Immature natural killer cell (primary cell): ENCODE measurements at regions not wholly inside any gene's neighbourhood (a gene's known extent, or its start where the extent isn't known, plus 50 kb on each side); places are given as distances from the start of the nearest gene placed in this dataset.
"Not testable (repeated sequence)": the region's sequence is repeated elsewhere in the genome, so short reads cannot be mapped to it uniquely, and the experiment has no call there.

Experiments used
- DNase-seq, 3 donors: peaks; one replicate each; pipeline ENCODE4 v3.0.0; 2022; ENCODE audit warnings: mixed read lengths in 1 of 3
- H3K27ac Mint-ChIP-seq, 6 donors: one replicate each; pipeline ENCODE4 v1.8.0; 2020; ENCODE audit warnings: mixed read lengths in 6 of 6, mild to moderate bottlenecking in 5 of 6, inconsistent platforms in 4 of 6, moderate library complexity in 3 of 6
- H3K27me3 Mint-ChIP-seq, 3 donors: one replicate each; pipeline ENCODE4 v1.8.0; 2020 to 2021; ENCODE audit warnings: low read depth in 3 of 3, mild to moderate bottlenecking in 3 of 3, mixed read lengths in 3 of 3, moderate library complexity in 3 of 3, inconsistent platforms in 1 of 3
- H3K36me3 Mint-ChIP-seq, 3 donors: one replicate each; pipeline ENCODE4 v1.8.0; 2020; ENCODE audit warnings: mixed read lengths in 3 of 3, inconsistent platforms in 2 of 3, mild to moderate bottlenecking in 2 of 3
- H3K4me1 Mint-ChIP-seq, 2 donors: one replicate each; pipeline ENCODE4 v1.8.0; 2020; ENCODE audit warnings: inconsistent platforms in 2 of 2, mild to moderate bottlenecking in 2 of 2, mixed read lengths in 2 of 2, moderate library complexity in 1 of 2
- H3K4me3 Mint-ChIP-seq, 5 donors: one replicate each; pipeline ENCODE4 v1.8.0; 2020; ENCODE audit warnings: mild to moderate bottlenecking in 5 of 5, mixed read lengths in 5 of 5, inconsistent platforms in 3 of 5, moderate library complexity in 3 of 5
- H3K9me3 Mint-ChIP-seq, 6 donors: one replicate each; pipeline ENCODE4 v1.8.0; 2020; ENCODE audit warnings: mild to moderate bottlenecking in 6 of 6, mixed read lengths in 6 of 6, inconsistent platforms in 4 of 6, moderate library complexity in 3 of 6

- Mint-ChIP-seq H3K27ac (no peak overlapping the region), H3K27me3 (no peaks in the 10 kb centered on the region), H3K9me3 (peaks cover 6 to 19% (median 10%) of the 10 kb centered on the region in 6 donors), H3K36me3 (no peaks in the 10 kb centered on the region), H3K4me3 (no peak overlapping the region), H3K4me1 (no peaks in the 10 kb centered on the region)
- no peak for DNase-seq
These were observed 472.3 kb downstream of the LRRC70 start for GRCh38 chr5:63050916-63051315.

- Mint-ChIP-seq H3K4me1 (no peaks in the 10 kb centered on the region), H3K27me3 (no peaks in the 10 kb centered on the region), H3K36me3 (peaks cover 0 to 4% (median 0%) of the 10 kb centered on the region in 3 donors), H3K27ac (no peak overlapping the region), H3K4me3 (no peak overlapping the region), H3K9me3 (peaks cover 5 to 17% (median 10%) of the 10 kb centered on the region in 6 donors)
- no peak for DNase-seq
These were observed 471.3 kb downstream of the LRRC70 start for GRCh38 chr5:63049935-63050334.

DNA sequence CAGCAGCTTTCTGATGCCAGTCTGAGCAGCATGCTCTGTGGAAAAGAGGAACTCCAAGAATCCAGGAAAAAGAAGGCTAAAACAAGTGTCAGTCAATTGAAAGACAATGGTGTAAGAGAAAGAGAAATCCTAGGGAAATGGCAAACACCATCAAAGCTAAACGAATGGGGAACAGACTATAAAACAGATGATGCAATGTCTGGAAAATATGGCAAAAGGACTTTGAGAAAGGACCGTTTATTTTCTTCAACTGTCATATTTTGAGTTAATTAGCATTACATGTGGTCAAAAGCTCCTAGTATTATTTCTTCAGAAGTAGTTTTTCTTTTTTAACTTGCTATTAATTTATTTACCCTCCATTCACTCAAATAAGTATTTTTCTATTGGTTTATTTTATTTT lies 465.2 kb downstream of the LRRC70 start:
- Mint-ChIP-seq H3K27ac (no peak overlapping the region), H3K27me3 (no peaks in the 10 kb centered on the region), H3K9me3 (peaks cover 0 to 24% (median 5%) of the 10 kb centered on the region in 6 donors), H3K4me3 (no peak overlapping the region), H3K36me3 (peaks cover 0 to 4% (median 0%) of the 10 kb centered on the region in 3 donors), H3K4me1 (no peaks in the 10 kb centered on the region)
- no peak for DNase-seq

- Mint-ChIP-seq H3K27ac (no peak overlapping the region), H3K4me1 (peaks cover 0 to 1% of the 10 kb centered on the region in 2 donors), H3K4me3 (no peak overlapping the region), H3K27me3 (peaks cover 0 to 7% (median 0%) of the 10 kb centered on the region in 3 donors), H3K9me3 (peaks cover 17 to 43% (median 33%) of the 10 kb centered on the region in 6 donors), H3K36me3 (no peaks in the 10 kb centered on the region)
- no peak for DNase-seq
These were observed 453.7 kb downstream of the LRRC70 start for GRCh38 chr5:63032343-63032742.

GRCh38 chr5:63029891-63030290 lies 451.3 kb downstream of the LRRC70 start:
- H3K27ac Mint-ChIP-seq, result no peak overlapping the region
- peaks cover 0 to 1% of the 10 kb centered on the region in 2 donors for H3K4me1 Mint-ChIP-seq
- H3K9me3 Mint-ChIP-seq, result peaks cover 17 to 43% (median 31%) of the 10 kb centered on the region in 6 donors
- DNase-seq, result no peak
- H3K27me3 Mint-ChIP-seq, result peaks cover 0 to 3% (median 0%) of the 10 kb centered on the region in 3 donors
- no peak overlapping the region for H3K4me3 Mint-ChIP-seq
- H3K36me3 Mint-ChIP-seq, result no peaks in the 10 kb centered on the region

DNA sequence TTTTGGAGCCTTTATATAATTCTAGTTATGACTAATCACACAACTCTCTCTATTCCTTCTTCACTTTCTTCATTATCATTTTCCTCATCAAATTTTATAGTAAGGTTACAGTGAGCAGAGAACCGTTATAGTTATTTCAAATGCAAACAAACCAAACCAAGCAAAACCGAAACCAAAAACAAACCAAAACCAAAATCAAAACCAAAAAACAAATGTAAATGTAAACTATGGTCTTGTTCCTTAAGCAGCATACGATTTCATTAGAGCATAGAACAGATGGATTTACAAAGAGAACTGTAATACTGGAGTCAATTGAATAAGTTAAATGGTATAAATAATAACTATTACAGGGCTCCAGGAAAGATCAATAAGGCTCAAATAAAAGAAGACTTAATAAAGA lies 447.1 kb downstream of the LRRC70 start:
- Mint-ChIP-seq H3K9me3 (peaks cover 2 to 15% (median 8%) of the 10 kb centered on the region in 6 donors), H3K4me3 (peak overlapping the region in 2 of 5 donors; percentile 25 to 71), H3K27ac (no peak overlapping the region), H3K27me3 (peaks cover 0 to 2% (median 0%) of the 10 kb centered on the region in 3 donors), H3K4me1 (peaks cover 0 to 1% of the 10 kb centered on the region in 2 donors), H3K36me3 (peaks cover 0 to 3% (median 0%) of the 10 kb centered on the region in 3 donors)
- no peak for DNase-seq

DNA sequence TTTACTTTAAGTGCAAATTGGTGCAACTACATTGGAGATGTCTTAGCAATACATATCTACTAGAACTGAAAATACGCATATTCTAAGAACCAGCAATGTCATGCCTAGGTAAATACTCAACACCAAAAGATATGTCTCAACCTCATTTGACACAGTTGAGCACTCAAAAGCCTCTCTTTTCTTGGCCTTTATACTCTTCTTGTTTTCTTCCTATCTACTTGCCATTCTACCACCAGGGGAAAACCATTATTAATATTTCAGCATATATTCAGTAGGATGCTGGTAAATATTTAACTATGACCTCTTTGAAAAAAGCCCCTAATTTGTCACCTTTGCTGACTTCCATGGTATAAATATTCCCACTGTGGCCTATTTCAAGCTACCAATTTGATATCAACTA lies 443.8 kb downstream of the LRRC70 start:
- H3K27me3 Mint-ChIP-seq, result peaks cover 0 to 2% (median 0%) of the 10 kb centered on the region in 3 donors
- peaks cover 2 to 27% (median 10%) of the 10 kb centered on the region in 6 donors for H3K9me3 Mint-ChIP-seq
- no peak overlapping the region for H3K4me3 Mint-ChIP-seq
- no peak for DNase-seq
- H3K36me3 Mint-ChIP-seq, result peaks cover 0 to 3% (median 0%) of the 10 kb centered on the region in 3 donors
- H3K4me1 Mint-ChIP-seq, result no peaks in the 10 kb centered on the region
- no peak overlapping the region for H3K27ac Mint-ChIP-seq

DNA sequence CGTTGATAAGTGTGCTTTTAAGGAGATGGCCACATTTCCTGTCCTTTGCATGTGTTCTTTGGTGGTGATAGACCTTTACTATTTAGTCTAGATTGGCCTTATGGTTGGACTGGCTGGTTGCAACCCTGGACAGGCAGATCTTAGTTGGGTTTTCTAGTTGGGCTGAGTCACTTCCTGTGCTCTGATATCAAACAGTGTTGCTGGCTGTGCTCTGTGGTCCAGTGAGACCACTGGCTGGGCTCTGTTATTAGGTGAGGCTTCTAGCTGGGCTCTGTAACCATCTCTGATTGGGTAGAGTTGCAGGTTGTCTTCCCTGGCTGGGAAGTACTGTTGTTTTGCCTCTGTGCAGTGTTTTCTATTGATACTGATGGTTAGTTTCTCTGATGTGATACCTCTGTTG lies 432.5 kb downstream of the LRRC70 start:
- Mint-ChIP-seq H3K36me3 (no peaks in the 10 kb centered on the region), H3K4me3 (no peak overlapping the region), H3K27me3 (peaks cover 0 to 8% (median 1%) of the 10 kb centered on the region in 3 donors), H3K27ac (no peak overlapping the region), H3K9me3 (peaks cover 8 to 39% (median 25%) of the 10 kb centered on the region in 6 donors), H3K4me1 (no peaks in the 10 kb centered on the region)
- DNase-seq, result no peak

GRCh38 chr5:63008195-63008594 lies 429.6 kb downstream of the LRRC70 start:
- no peaks in the 10 kb centered on the region for H3K36me3 Mint-ChIP-seq
- H3K4me1 Mint-ChIP-seq, result no peaks in the 10 kb centered on the region
- H3K27ac Mint-ChIP-seq, result no peak overlapping the region
- H3K4me3 Mint-ChIP-seq, result no peak overlapping the region
- H3K27me3 Mint-ChIP-seq, result peaks cover 0 to 8% (median 1%) of the 10 kb centered on the region in 3 donors
- peaks cover 8 to 42% (median 26%) of the 10 kb centered on the region in 6 donors for H3K9me3 Mint-ChIP-seq
- DNase-seq, result no peak

DNA sequence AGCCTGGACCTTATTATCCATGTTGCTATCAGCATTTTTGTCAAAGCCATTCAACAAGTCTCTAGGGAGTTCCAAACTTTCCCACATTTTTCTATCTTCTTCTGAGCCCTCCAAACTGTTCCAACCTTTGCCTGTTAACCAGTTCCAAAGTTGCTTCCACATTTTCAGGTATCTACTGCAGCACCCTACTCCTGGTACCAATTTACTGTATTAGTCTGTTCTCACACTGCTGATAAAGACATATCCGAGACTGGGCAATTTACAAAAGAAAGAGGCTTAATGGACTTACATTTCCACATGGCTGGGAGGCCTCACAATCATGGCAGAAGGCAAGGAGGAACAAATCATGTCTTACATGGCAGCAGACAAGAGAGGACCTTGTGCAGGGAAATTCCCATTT lies 416.2 kb downstream of the LRRC70 start:
- H3K4me1 Mint-ChIP-seq, H3K27me3 Mint-ChIP-seq: not testable (repeated sequence)
- H3K9me3 Mint-ChIP-seq, result peaks cover 8 to 52% (median 22%) of the 10 kb centered on the region in 6 donors

GRCh38 chr5:62985749-62986148 lies 407.1 kb downstream of the LRRC70 start:
- H3K4me1 Mint-ChIP-seq, result no peaks in the 10 kb centered on the region
- no peak overlapping the region for H3K4me3 Mint-ChIP-seq
- H3K36me3 Mint-ChIP-seq, result no peaks in the 10 kb centered on the region
- no peak overlapping the region for H3K27ac Mint-ChIP-seq
- H3K9me3 Mint-ChIP-seq, result peaks cover 9 to 44% (median 22%) of the 10 kb centered on the region in 6 donors
- peaks cover 0 to 4% (median 0%) of the 10 kb centered on the region in 3 donors for H3K27me3 Mint-ChIP-seq
- DNase-seq, result no peak

More for the DNA sequence above, 416.2 kb downstream of the LRRC70 start:
- H3K4me3 Mint-ChIP-seq, H3K27ac Mint-ChIP-seq, DNase-seq, H3K36me3 Mint-ChIP-seq: not testable (repeated sequence)

DNA sequence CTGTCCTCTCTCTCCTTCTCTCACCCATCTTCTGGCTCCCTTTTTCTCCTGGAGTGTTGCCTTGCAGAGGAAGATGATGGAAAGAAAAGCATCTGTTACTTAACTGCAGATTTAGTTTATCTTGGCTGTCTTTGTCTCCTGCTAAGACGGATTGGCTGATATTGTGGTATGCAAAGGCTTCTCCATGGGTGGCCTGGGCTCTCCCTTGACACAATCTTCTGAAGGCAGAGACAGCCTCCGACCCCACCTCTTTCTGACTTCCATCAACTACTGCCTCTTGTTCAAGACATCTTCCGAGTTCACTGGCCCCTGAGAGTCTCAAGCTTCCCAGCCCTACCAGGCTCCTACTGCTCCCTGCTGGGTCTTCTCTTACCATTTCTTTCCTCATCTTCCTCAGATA lies 403.7 kb downstream of the LRRC70 start:
- no peak overlapping the region for H3K4me3 Mint-ChIP-seq

GRCh38 chr5:62980884-62981283 lies 402.3 kb downstream of the LRRC70 start:
- no peaks in the 10 kb centered on the region for H3K4me1 Mint-ChIP-seq
- DNase-seq, result no peak
- H3K4me3 Mint-ChIP-seq, result no peak overlapping the region
- H3K9me3 Mint-ChIP-seq, result peaks cover 0 to 24% (median 7%) of the 10 kb centered on the region in 6 donors
- H3K27ac Mint-ChIP-seq, result no peak overlapping the region
- no peaks in the 10 kb centered on the region for H3K36me3 Mint-ChIP-seq
- no peaks in the 10 kb centered on the region for H3K27me3 Mint-ChIP-seq

More for the DNA sequence above, 403.7 kb downstream of the LRRC70 start:
- Mint-ChIP-seq H3K27ac (no peak overlapping the region), H3K36me3 (no peaks in the 10 kb centered on the region), H3K27me3 (peaks cover 0 to 4% (median 0%) of the 10 kb centered on the region in 3 donors), H3K9me3 (peaks cover 5 to 32% (median 18%) of the 10 kb centered on the region in 6 donors), H3K4me1 (no peaks in the 10 kb centered on the region)
- DNase-seq, result no peak

DNA sequence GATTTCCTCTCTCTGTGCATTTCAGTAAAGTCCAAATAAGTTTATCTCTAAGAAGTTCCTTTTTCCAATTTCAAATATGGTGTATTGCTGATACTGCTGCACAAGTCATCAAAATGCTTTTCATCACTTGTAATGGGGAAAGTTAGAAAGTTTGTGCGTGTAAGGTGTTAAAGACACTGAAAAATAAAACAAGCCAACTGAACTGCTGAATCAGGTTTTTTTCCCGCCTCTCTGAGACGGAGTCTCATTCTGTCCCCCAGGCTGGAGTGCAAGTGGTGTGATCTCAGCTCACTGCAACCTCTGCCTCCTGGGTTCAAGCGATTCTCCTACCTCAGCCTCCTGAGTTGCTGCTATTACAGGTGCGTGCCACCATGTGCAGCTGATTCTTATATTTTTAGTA lies 400.9 kb downstream of the LRRC70 start:
- H3K27me3 Mint-ChIP-seq, result no peaks in the 10 kb centered on the region
- no peak overlapping the region for H3K27ac Mint-ChIP-seq

GRCh38 chr5:62977661-62978060 lies 399.0 kb downstream of the LRRC70 start:
- Mint-ChIP-seq H3K9me3 (peaks cover 0 to 13% (median 3%) of the 10 kb centered on the region in 6 donors), H3K27me3 (no peaks in the 10 kb centered on the region), H3K36me3 (no peaks in the 10 kb centered on the region), H3K4me1 (no peaks in the 10 kb centered on the region), H3K4me3 (no peak overlapping the region), H3K27ac (no peak overlapping the region)
- DNase-seq, result no peak

More for the DNA sequence above, 400.9 kb downstream of the LRRC70 start:
- H3K4me1 Mint-ChIP-seq, result no peaks in the 10 kb centered on the region
- DNase-seq, result no peak
- no peak overlapping the region for H3K4me3 Mint-ChIP-seq
- no peaks in the 10 kb centered on the region for H3K36me3 Mint-ChIP-seq
- H3K9me3 Mint-ChIP-seq, result peaks cover 0 to 13% (median 5%) of the 10 kb centered on the region in 6 donors
